ENCODE measurements at regions not wholly inside any gene's neighbourhood (a gene's known extent, or its start where the extent isn't known, plus 50 kb on each side); places are given as distances from the start of the nearest gene placed in this dataset.
"Not testable (repeated sequence)": the region's sequence is repeated elsewhere in the genome, so short reads cannot be mapped to it uniquely, and the experiment has no call there.

DNA sequence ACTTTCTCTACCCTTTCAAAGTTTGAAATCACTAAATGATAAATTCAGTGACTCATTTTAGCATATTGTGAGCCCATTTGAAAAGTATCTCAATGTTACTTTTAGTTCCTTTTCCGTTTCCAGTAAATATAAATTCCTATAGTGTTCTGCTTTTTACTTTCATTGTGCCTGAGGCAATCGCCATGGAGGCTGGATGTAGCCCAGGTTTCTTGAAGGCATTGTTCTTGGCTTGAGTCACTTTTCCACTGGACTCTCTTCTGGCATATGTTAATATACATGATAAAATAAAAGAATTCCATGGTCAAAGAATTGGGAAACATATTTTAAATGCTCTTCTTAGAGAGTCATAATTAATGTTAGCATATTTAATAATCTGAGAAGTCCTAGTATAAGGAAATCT is 327.0 kb downstream of the IZUMO3 start:
- Histone ChIP-seq H3K9me3 (no peaks in the 10 kb centered on the region), H3K27me3 (no peaks in the 10 kb centered on the region), H3K4me3 (no peak overlapping the region), H3K36me3 (no peaks in the 10 kb centered on the region), H3K27ac (no peak overlapping the region), H3K4me1 (no peaks in the 10 kb centered on the region)
- TF ChIP-seq, protein P1, sequence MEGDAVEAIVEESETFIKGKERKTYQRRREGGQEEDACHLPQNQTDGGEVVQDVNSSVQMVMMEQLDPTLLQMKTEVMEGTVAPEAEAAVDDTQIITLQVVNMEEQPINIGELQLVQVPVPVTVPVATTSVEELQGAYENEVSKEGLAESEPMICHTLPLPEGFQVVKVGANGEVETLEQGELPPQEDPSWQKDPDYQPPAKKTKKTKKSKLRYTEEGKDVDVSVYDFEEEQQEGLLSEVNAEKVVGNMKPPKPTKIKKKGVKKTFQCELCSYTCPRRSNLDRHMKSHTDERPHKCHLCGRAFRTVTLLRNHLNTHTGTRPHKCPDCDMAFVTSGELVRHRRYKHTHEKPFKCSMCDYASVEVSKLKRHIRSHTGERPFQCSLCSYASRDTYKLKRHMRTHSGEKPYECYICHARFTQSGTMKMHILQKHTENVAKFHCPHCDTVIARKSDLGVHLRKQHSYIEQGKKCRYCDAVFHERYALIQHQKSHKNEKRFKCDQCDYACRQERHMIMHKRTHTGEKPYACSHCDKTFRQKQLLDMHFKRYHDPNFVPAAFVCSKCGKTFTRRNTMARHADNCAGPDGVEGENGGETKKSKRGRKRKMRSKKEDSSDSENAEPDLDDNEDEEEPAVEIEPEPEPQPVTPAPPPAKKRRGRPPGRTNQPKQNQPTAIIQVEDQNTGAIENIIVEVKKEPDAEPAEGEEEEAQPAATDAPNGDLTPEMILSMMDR (IDR thresholded peaks at IDR 0.05), result no peak
- TF ChIP-seq POLR2A (IDR thresholded peaks at IDR 0.05) (no peak), POLR2AphosphoS5 (IDR thresholded peaks at IDR 0.05) (no peak), EP300 (IDR thresholded peaks at IDR 0.05) (no peak)
- no peak for DNase-seq
- WGBS, 2 donors, result 77 to 82% methylated on average over 2 of the region's 2 CpGs
- intact Hi-C loops (cut with DNase I), result no loop called here

DNA sequence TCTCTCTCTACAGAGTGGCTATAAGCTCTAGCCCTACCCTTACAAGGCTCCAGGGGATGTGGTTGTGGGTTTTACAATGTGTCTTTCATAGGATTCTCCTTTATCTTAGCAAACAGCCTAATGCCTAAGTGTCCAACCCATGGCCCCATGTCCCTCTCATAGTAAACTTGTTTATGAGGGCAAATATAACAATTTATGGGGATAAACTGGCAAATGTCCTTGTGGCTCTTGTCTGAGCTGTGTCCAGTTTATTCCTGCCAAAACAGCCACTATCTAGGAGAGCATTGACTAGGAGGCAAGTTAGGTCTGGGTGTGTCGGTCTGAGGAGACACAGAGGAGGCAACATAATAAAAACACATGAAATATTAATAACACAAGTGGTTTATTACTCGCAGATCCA is 335.1 kb downstream of the IZUMO3 start:
- no peak for DNase-seq
- Histone ChIP-seq H3K27ac (no peak overlapping the region), H3K4me3 (no peak overlapping the region), H3K4me1 (no peaks in the 10 kb centered on the region), H3K36me3 (no peaks in the 10 kb centered on the region), H3K27me3 (no peaks in the 10 kb centered on the region), H3K9me3 (no peaks in the 10 kb centered on the region)
- WGBS, 2 donors, result 68 to 83% methylated on average over 2 of the region's 2 CpGs
- TF ChIP-seq POLR2A (IDR thresholded peaks at IDR 0.05), result no peak
- TF ChIP-seq, protein P1 (IDR thresholded peaks at IDR 0.05), result no peak
- TF ChIP-seq EP300 (IDR thresholded peaks at IDR 0.05), result no peak
- TF ChIP-seq POLR2AphosphoS5 (IDR thresholded peaks at IDR 0.05), result no peak
- intact Hi-C loops (cut with DNase I), result no loop called here

DNA sequence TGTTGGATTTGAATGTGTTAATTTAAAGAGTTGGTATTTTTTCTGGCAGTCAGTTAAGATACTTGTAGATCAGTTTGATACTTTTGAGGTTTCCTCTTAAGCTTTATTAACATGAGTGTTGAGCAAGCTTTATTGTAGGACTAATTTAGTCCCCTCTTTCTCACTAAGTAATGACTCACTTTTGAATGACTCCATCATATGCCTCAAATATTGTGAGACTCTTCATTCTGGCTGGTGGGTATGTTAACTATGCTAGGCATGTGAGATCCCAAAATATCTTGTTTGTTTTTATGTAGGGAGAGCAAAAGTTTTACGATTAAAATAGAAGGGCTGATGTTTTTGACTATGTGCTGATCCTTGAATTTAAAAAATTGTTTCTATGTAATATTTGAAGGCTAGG is 355.7 kb downstream of the IZUMO3 start:
- intact Hi-C loops (cut with DNase I), result no loop called here
- Histone ChIP-seq H3K27ac (no peak overlapping the region), H3K9me3 (peaks cover 0 to 2% (median 0%) of the 10 kb centered on the region in 4 donors), H3K4me3 (no peak overlapping the region), H3K27me3 (no peaks in the 10 kb centered on the region), H3K4me1 (no peaks in the 10 kb centered on the region), H3K36me3 (no peaks in the 10 kb centered on the region)
- WGBS, 2 donors, result 89 to 90% methylated on average over 1 of the region's 1 CpG
- TF ChIP-seq, protein P1 (IDR thresholded peaks at IDR 0.05), result no peak
- no peak for TF ChIP-seq POLR2AphosphoS5 (IDR thresholded peaks at IDR 0.05)
- no peak for TF ChIP-seq POLR2A (IDR thresholded peaks at IDR 0.05)
- TF ChIP-seq EP300 (IDR thresholded peaks at IDR 0.05), result no peak
- DNase-seq, result no peak

DNA sequence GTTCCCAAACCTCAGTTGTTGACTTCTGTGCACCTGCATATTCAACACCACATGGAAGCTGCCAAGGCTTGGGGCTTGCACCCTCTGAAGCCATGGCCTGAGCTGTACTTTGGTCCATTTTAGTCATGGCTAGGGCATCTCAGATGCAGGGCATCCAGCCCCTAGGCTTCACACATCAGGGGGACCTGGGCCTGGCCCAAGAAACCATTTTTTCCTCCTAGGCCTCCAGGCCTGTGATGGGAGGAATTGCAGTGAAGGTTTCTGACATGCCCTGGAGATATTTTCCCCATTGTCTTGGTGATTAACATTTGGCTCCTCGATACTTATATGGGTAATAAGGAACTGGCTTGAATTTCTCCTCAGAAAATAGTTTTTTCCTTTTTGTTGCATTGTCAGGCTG is 354.5 kb upstream of the ELAVL2 start:
- peaks cover 0 to 11% (median 0%) of the 10 kb centered on the region in 4 donors for H3K9me3 ChIP-seq
- intact Hi-C loops (cut with DNase I); H3K36me3 ChIP-seq; H3K4me1 ChIP-seq; H3K27ac ChIP-seq; DNase-seq; H3K27me3 ChIP-seq; H3K4me3 ChIP-seq: not testable (repeated sequence)
- 55 to 75% methylated on average over 1 of the region's 1 CpG for WGBS, 2 donors

DNA sequence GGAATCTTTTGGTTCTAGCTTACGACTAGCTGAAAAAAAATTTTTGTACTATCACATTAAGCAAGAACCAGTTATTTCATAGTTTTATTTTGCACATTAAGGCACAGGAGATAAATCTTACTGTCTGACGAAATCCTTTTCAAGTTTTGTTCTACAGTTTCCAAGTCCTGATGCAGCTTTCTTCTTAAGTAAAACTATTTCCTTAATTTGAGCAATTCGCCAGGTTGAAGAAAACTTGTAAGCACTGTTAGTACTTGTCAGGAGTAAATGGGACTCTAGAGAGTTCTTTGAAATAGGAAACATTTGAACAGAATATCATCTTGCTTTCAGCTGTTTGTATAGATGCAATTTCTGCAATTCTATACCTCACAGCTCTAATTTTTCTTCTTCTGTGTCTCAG is 318.8 kb upstream of the ELAVL2 start:
- 79 to 81% methylated on average over 3 of the region's 3 CpGs for WGBS, 2 donors
- TF ChIP-seq, protein P1 (IDR thresholded peaks at IDR 0.05), result no peak
- TF ChIP-seq POLR2A (IDR thresholded peaks at IDR 0.05) (no peak), POLR2AphosphoS5 (IDR thresholded peaks at IDR 0.05) (no peak), EP300 (IDR thresholded peaks at IDR 0.05) (no peak)
- no peaks in the 10 kb centered on the region for H3K36me3 ChIP-seq

DNA sequence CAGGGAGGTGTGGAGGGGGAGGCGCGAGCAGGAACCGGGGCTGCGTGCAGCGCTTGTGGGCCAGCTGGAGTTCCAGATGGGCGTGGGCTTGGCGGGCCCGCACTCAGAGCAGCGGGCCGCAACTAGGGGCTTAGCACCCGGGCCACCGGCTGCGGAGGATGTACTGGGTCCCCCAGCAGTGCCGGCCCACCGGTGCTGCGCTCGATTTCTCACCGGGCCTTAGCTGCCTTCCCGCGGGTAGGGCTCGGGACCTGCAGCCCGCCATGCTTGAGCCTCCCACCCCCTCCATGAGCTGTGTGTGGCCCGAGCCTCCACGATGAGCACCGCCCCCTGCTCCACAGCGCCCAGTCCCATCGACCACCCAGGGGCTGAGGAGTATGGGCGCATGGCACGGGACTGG is 309.0 kb upstream of the ELAVL2 start:
- 95 to 97% methylated on average over 29 of the region's 29 CpGs for WGBS, 2 donors
- DNase-seq; intact Hi-C loops (cut with DNase I); H3K27ac ChIP-seq; H3K27me3 ChIP-seq; H3K4me1 ChIP-seq; H3K36me3 ChIP-seq; H3K4me3 ChIP-seq; H3K9me3 ChIP-seq: not testable (repeated sequence)

More for the DNA sequence above, 318.8 kb upstream of the ELAVL2 start:
- no peak overlapping the region for H3K27ac ChIP-seq
- no peak for DNase-seq
- H3K9me3 ChIP-seq, result no peaks in the 10 kb centered on the region
- H3K4me1 ChIP-seq, result no peaks in the 10 kb centered on the region
- intact Hi-C loops (cut with DNase I), result no loop called here
- H3K4me3 ChIP-seq, result no peak overlapping the region
- H3K27me3 ChIP-seq, result no peaks in the 10 kb centered on the region

Data from sigmoid colon (tissue), 6 donors.